Trophoblast cell (in vitro differentiated cells and primary cell): ENCODE measurements at regions not wholly inside any gene's neighbourhood (a gene's known extent, or its start where the extent isn't known, plus 50 kb on each side); places are given as distances from the start of the nearest gene placed in this dataset.

ENCODE experiments used
- DNase-seq, 2 donors: peaks; one replicate each; pipeline ENCODE4 v3.0.0-alpha.2; 2016
- H2AFZ ChIP-seq: 2 replicates; pipeline ENCODE4 v1.6.1; 2013; ENCODE audit warnings: low read length, moderate library complexity, mild to moderate bottlenecking; ENCODE audit not compliant: insufficient read depth, poor library complexity
- H2AK5ac ChIP-seq: 2 replicates; pipeline ENCODE4 v1.6.1; 2013; ENCODE audit warnings: mild to moderate bottlenecking, low read length
- H2BK120ac ChIP-seq: 2 replicates; pipeline ENCODE4 v1.6.1; 2013; ENCODE audit warnings: low read length, mild to moderate bottlenecking, moderate library complexity; ENCODE audit not compliant: insufficient read depth, poor library complexity
- H2BK12ac ChIP-seq: 2 replicates; pipeline ENCODE4 v1.6.1; 2013; ENCODE audit warnings: mild to moderate bottlenecking, low read length, moderate library complexity
- H2BK5ac ChIP-seq: 2 replicates; pipeline ENCODE4 v1.6.1; 2013; ENCODE audit warnings: low read length, low read depth, moderate library complexity, mild to moderate bottlenecking; ENCODE audit not compliant: poor library complexity
- H3K14ac ChIP-seq: 2 replicates; pipeline ENCODE4 v1.6.1; 2013; ENCODE audit warnings: mild to moderate bottlenecking, low read length
- H3K18ac ChIP-seq: 2 replicates; pipeline ENCODE4 v1.6.1; 2013; ENCODE audit warnings: mild to moderate bottlenecking, low read length
- H3K23ac ChIP-seq: 2 replicates; pipeline ENCODE4 v1.6.1; 2013; ENCODE audit warnings: low read length
- H3K27ac ChIP-seq: 2 replicates; pipeline ENCODE4 v1.5.1; 2013; ENCODE audit warnings: low read depth, mild to moderate bottlenecking, inconsistent platforms, low read length, moderate library complexity
- H3K27me3 ChIP-seq: 2 replicates; pipeline ENCODE4 v1.6.1; 2013; ENCODE audit warnings: inconsistent platforms, mild to moderate bottlenecking, low read length, moderate library complexity; ENCODE audit not compliant: insufficient read depth
- H3K36me3 ChIP-seq, 2 experiments: 1 replicate in 1 of 2; 2 replicates in 1 of 2; pipeline ENCODE4 v1.6.1; 2013; ENCODE audit warnings: low read length in 2 of 2, mild to moderate bottlenecking in 2 of 2, moderate library complexity in 1 of 2; ENCODE audit not compliant: insufficient read depth in 2 of 2, control insufficient read depth in 1 of 2
- H3K4ac ChIP-seq: 2 replicates; pipeline ENCODE4 v1.6.1; 2013; ENCODE audit warnings: low read depth, mild to moderate bottlenecking, low read length, moderate library complexity
- H3K4me1 ChIP-seq, 2 experiments: 1 replicate in 1 of 2; 2 replicates in 1 of 2; pipeline ENCODE4 v1.6.1; 2013; ENCODE audit warnings: low read length in 2 of 2, mild to moderate bottlenecking in 2 of 2, moderate library complexity in 1 of 2; ENCODE audit not compliant: insufficient read depth in 2 of 2, control insufficient read depth in 1 of 2
- H3K4me2 ChIP-seq: 2 replicates; pipeline ENCODE4 v1.6.1; 2013; ENCODE audit warnings: inconsistent platforms, mild to moderate bottlenecking, low read length, moderate library complexity
- H3K4me3 ChIP-seq: 2 replicates; pipeline ENCODE4 v1.5.1; 2013; ENCODE audit warnings: mild to moderate bottlenecking, low read depth, low read length, inconsistent platforms
- H3K79me1 ChIP-seq: one replicate; pipeline ENCODE4 v1.6.1; 2013; ENCODE audit warnings: low read length
- H3K79me2 ChIP-seq: 2 replicates; pipeline ENCODE4 v1.6.1; 2013; ENCODE audit warnings: low read length, mild to moderate bottlenecking; ENCODE audit not compliant: control insufficient read depth, insufficient read depth, poor library complexity
- H3K9ac ChIP-seq: 2 replicates; pipeline ENCODE4 v1.6.1; 2013; ENCODE audit warnings: mild to moderate bottlenecking, low read length
- H3K9me3 ChIP-seq: 2 replicates; pipeline ENCODE4 v1.6.1; 2013; ENCODE audit warnings: low read depth, mild to moderate bottlenecking, control low read depth, inconsistent platforms, low read length; ENCODE audit not compliant: insufficient read depth
- H4K12ac ChIP-seq: 2 replicates; pipeline ENCODE4 v1.6.1; 2013; ENCODE audit warnings: low read depth, mild to moderate bottlenecking, low read length, moderate library complexity
- H4K8ac ChIP-seq: 2 replicates; pipeline ENCODE4 v1.6.1; 2013; ENCODE audit warnings: low read depth, mild to moderate bottlenecking, low read length, moderate library complexity
- H4K91ac ChIP-seq: one replicate; pipeline ENCODE4 v1.6.1; 2013; ENCODE audit warnings: low read depth, mild to moderate bottlenecking, low read length, moderate library complexity
- WGBS: extraction: QIAGEN DNeasy Blood & Tissue Kit; methylation state at CpG from one replicate; pipeline ENCODE4 v1.1.7; 2013; ENCODE audit warnings: missing lambda C conversion rate; ENCODE audit not compliant: insufficient read length, insufficient coverage; ENCODE audit errors: extremely low coverage; 5-methylcytosine and 5-hydroxymethylcytosine counted together

- no peak overlapping the region for H2AFZ ChIP-seq
- H3K23ac ChIP-seq: no peak overlapping the region
- H3K79me1 ChIP-seq: peaks cover 11% of the 10 kb centered on the region
- H2AK5ac ChIP-seq: no peak overlapping the region
- no peak overlapping the region for H3K4me2 ChIP-seq
- no peaks in the 10 kb centered on the region for H3K79me2 ChIP-seq
- no peak overlapping the region for H2BK12ac ChIP-seq
- peaks cover 12 to 21% of the 10 kb centered on the region in 2 experiments for H3K4me1 ChIP-seq
- DNase-seq: no peak
- no peak overlapping the region for H3K18ac ChIP-seq
- H3K4me3 ChIP-seq: no peak overlapping the region
- no peak overlapping the region for H2BK120ac ChIP-seq
- no CpG with 5 or more reads among the region's 2 CpGs for WGBS
- H3K36me3 ChIP-seq: no peaks in the 10 kb centered on the region
- H3K27me3 ChIP-seq: no peaks in the 10 kb centered on the region
- H3K14ac ChIP-seq: no peak overlapping the region
- no peaks in the 10 kb centered on the region for H3K9me3 ChIP-seq
- H3K27ac ChIP-seq: no peak overlapping the region
- H3K4ac ChIP-seq: no peak overlapping the region
- no peak overlapping the region for H4K91ac ChIP-seq
- H4K12ac ChIP-seq: no peak overlapping the region
- H4K8ac ChIP-seq: no peak overlapping the region
- H2BK5ac ChIP-seq: no peak overlapping the region
- no peak overlapping the region for H3K9ac ChIP-seq
Observed at GRCh38 chr3:71872256-71872655, 87.3 kb upstream of the PROK2 start.

- Histone ChIP-seq H2BK5ac (no peak overlapping the region), H3K4me3 (no peak overlapping the region), H3K9ac (no peak overlapping the region), H2BK12ac (no peak overlapping the region), H3K4me1 (peaks cover 3 to 9% of the 10 kb centered on the region in 2 experiments), H3K79me2 (no peaks in the 10 kb centered on the region), H3K18ac (no peak overlapping the region), H2AFZ (no peak overlapping the region), H3K23ac (no peak overlapping the region), H4K91ac (no peak overlapping the region), H2AK5ac (no peak overlapping the region), H3K27me3 (no peaks in the 10 kb centered on the region), H3K36me3 (no peaks in the 10 kb centered on the region), H2BK120ac (no peak overlapping the region), H3K14ac (no peak overlapping the region), H3K4me2 (no peak overlapping the region), H4K12ac (no peak overlapping the region), H4K8ac (no peak overlapping the region), H3K27ac (no peak overlapping the region), H3K9me3 (no peaks in the 10 kb centered on the region), H3K79me1 (peaks cover 3% of the 10 kb centered on the region), H3K4ac (no peak overlapping the region)
- no CpG with 5 or more reads among the region's 7 CpGs for WGBS
- DNase-seq: no peak
Observed at GRCh38 chr3:71870966-71871512, 86.1 kb upstream of the PROK2 start.

- H3K4me3 ChIP-seq: no peak overlapping the region
- no peak overlapping the region for H3K9ac ChIP-seq
- no peaks in the 10 kb centered on the region for H3K79me1 ChIP-seq
- no peak overlapping the region for H2AK5ac ChIP-seq
- no peak overlapping the region for H4K91ac ChIP-seq
- H3K4ac ChIP-seq: no peak overlapping the region
- DNase-seq: no peak
- no peak overlapping the region for H3K14ac ChIP-seq
- H4K8ac ChIP-seq: no peak overlapping the region
- no peak overlapping the region for H4K12ac ChIP-seq
- H3K9me3 ChIP-seq: no peaks in the 10 kb centered on the region
- no peaks in the 10 kb centered on the region for H3K27me3 ChIP-seq
- no peak overlapping the region for H3K4me2 ChIP-seq
- H3K23ac ChIP-seq: no peak overlapping the region
- peaks cover 0 to 6% of the 10 kb centered on the region in 2 experiments for H3K4me1 ChIP-seq
- H3K18ac ChIP-seq: no peak overlapping the region
- H3K36me3 ChIP-seq: no peaks in the 10 kb centered on the region
- H2AFZ ChIP-seq: no peak overlapping the region
- WGBS: no CpG with 5 or more reads among the region's 3 CpGs
- H3K27ac ChIP-seq: no peak overlapping the region
- H2BK12ac ChIP-seq: no peak overlapping the region
- no peak overlapping the region for H2BK5ac ChIP-seq
- H2BK120ac ChIP-seq: no peak overlapping the region
- H3K79me2 ChIP-seq: no peaks in the 10 kb centered on the region
Observed at GRCh38 chr3:71868876-71869275, 83.9 kb upstream of the PROK2 start.

- H2AFZ ChIP-seq: no peak overlapping the region
- no peak overlapping the region for H2BK5ac ChIP-seq
- DNase-seq: no peak
- H3K9me3 ChIP-seq: peaks cover 3% of the 10 kb centered on the region
- H3K4me3 ChIP-seq: no peak overlapping the region
- no peak overlapping the region for H4K91ac ChIP-seq
- H3K27me3 ChIP-seq: no peaks in the 10 kb centered on the region
- no peak overlapping the region for H3K27ac ChIP-seq
- no peak overlapping the region for H3K4ac ChIP-seq
- no peaks in the 10 kb centered on the region for H3K36me3 ChIP-seq
- H2AK5ac ChIP-seq: no peak overlapping the region
- no CpG with 5 or more reads among the region's 2 CpGs for WGBS
- no peaks in the 10 kb centered on the region for H3K4me1 ChIP-seq
- H3K23ac ChIP-seq: no peak overlapping the region
- no peaks in the 10 kb centered on the region for H3K79me2 ChIP-seq
- H3K4me2 ChIP-seq: no peak overlapping the region
- H2BK120ac ChIP-seq: no peak overlapping the region
- H3K14ac ChIP-seq: no peak overlapping the region
- H3K9ac ChIP-seq: no peak overlapping the region
- H4K12ac ChIP-seq: no peak overlapping the region
- no peak overlapping the region for H4K8ac ChIP-seq
- H3K18ac ChIP-seq: no peak overlapping the region
- H2BK12ac ChIP-seq: no peak overlapping the region
- no peaks in the 10 kb centered on the region for H3K79me1 ChIP-seq
Observed at GRCh38 chr3:71865727-71866126, 80.8 kb upstream of the PROK2 start.
